ENCODE measurements at regions not wholly inside any gene's neighbourhood (a gene's known extent, or its start where the extent isn't known, plus 50 kb on each side); places are given as distances from the start of the nearest gene placed in this dataset.

DNA sequence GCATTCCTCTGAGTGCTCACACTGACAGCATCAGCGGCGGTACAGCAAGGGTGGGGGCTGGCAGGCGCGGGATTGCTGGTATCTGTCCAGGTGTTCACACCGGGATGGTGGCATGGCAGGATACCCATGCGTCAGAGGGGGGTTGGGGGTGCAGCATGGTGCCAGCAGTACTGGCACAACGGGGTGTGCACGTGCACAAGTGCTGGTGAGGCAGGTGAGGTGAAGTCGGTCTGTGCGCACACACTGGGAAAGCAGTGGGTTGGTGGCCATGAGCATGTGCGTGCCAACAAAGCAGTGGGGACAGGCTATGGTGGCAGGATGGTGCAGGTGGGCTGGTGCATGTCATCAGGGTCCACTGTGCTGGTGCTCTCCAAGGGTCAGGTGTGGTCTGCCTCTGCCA, 819.6 kb upstream of the EDIL3 start:
- H3K27ac Mint-ChIP-seq, result no peak overlapping the region
- no peak for DNase-seq (ENCODE audit: low spot score, unreplicated experiment)
- H3K9me3 Mint-ChIP-seq (ENCODE audit: low read depth), result no peaks in the 10 kb centered on the region
- no peaks in the 10 kb centered on the region for H3K27me3 Mint-ChIP-seq
- no peak overlapping the region for H3K4me3 Mint-ChIP-seq (ENCODE audit: low read depth)
- TF ChIP-seq, protein P1, sequence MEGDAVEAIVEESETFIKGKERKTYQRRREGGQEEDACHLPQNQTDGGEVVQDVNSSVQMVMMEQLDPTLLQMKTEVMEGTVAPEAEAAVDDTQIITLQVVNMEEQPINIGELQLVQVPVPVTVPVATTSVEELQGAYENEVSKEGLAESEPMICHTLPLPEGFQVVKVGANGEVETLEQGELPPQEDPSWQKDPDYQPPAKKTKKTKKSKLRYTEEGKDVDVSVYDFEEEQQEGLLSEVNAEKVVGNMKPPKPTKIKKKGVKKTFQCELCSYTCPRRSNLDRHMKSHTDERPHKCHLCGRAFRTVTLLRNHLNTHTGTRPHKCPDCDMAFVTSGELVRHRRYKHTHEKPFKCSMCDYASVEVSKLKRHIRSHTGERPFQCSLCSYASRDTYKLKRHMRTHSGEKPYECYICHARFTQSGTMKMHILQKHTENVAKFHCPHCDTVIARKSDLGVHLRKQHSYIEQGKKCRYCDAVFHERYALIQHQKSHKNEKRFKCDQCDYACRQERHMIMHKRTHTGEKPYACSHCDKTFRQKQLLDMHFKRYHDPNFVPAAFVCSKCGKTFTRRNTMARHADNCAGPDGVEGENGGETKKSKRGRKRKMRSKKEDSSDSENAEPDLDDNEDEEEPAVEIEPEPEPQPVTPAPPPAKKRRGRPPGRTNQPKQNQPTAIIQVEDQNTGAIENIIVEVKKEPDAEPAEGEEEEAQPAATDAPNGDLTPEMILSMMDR (IDR thresholded peaks at IDR 0.05; ENCODE audit: unreplicated experiment), result no peak
- H3K36me3 Mint-ChIP-seq (ENCODE audit: insufficient read depth), result no peaks in the 10 kb centered on the region
- no peaks in the 10 kb centered on the region for H3K4me1 Mint-ChIP-seq (ENCODE audit: low read depth)

DNA sequence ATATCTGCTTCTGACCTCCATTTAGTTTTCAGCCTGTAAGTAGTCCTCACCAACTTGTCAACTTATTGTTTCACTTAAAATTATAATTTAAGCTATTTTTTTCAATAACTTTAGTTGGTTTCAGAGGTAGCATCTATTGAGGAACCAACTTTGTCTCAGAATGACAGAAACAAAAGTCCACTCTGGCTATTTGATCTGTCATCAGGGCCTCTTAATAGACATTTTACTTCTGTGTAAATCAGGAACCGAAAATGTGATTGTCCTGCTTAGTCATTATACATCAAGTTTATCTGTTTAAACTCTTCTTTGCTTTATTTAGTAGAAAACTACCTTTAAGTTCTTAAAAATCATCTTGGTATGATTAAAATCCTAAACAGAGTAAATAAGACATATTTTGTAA, 820.8 kb upstream of the EDIL3 start:
- Mint-ChIP-seq H3K4me1 (ENCODE audit: low read depth) (no peaks in the 10 kb centered on the region), H3K9me3 (ENCODE audit: low read depth) (no peaks in the 10 kb centered on the region), H3K27me3 (no peaks in the 10 kb centered on the region), H3K27ac (no peak overlapping the region), H3K36me3 (ENCODE audit: insufficient read depth) (no peaks in the 10 kb centered on the region), H3K4me3 (ENCODE audit: low read depth) (no peak overlapping the region)
- TF ChIP-seq, protein P1 (IDR thresholded peaks at IDR 0.05; ENCODE audit: unreplicated experiment), result no peak
- DNase-seq (ENCODE audit: low spot score, unreplicated experiment), result no peak

DNA sequence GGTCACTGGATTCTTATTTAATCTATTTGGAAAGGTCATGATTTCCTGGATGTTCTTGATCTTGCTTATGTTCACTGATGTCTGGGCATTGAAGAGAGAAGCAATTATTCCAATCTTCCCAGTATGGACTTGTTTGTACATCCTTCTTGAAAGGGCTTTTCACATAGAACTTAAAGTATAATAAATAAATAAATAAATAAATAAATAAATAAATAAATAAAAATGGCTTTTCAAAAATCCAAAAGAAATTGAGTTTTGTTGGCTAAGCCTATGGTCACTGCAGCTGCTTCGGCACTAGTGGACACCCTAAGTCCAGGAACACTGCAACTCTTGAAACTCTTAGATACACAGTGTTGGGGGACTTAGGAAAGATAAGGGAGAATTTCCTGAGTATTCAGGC, 840.7 kb upstream of the EDIL3 start:
- TF ChIP-seq, protein P1 (IDR thresholded peaks at IDR 0.05; ENCODE audit: unreplicated experiment), result no peak
- Mint-ChIP-seq H3K36me3 (ENCODE audit: insufficient read depth) (no peaks in the 10 kb centered on the region), H3K9me3 (ENCODE audit: low read depth) (peaks cover 20% of the 10 kb centered on the region), H3K27ac (no peak overlapping the region), H3K4me3 (ENCODE audit: low read depth) (no peak overlapping the region), H3K27me3 (no peaks in the 10 kb centered on the region), H3K4me1 (ENCODE audit: low read depth) (no peaks in the 10 kb centered on the region)
- no peak for DNase-seq (ENCODE audit: low spot score, unreplicated experiment)

DNA sequence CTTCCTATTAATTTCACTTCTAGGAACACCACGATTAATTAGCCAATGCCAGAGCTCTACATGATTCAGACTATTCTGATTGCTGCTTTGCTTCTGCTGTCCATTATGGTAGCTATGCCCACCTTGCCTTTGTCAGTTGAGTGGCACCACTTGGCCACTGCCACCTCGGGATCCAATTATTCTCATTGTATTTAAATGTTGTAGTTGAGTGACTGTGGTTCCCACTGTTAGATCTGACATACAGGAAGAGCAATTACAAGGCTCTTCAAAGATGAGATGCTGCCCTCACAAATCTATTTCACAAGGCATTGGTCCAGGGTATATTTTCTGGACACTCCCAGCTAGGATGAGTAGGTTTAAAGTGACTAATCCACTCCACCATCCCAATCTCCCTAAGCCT, 864.5 kb upstream of the EDIL3 start:
- H3K36me3 Mint-ChIP-seq (ENCODE audit: insufficient read depth), result no peaks in the 10 kb centered on the region
- no peak overlapping the region for H3K27ac Mint-ChIP-seq
- H3K27me3 Mint-ChIP-seq, result no peaks in the 10 kb centered on the region
- H3K4me3 Mint-ChIP-seq (ENCODE audit: low read depth), result no peak overlapping the region
- TF ChIP-seq, protein P1 (IDR thresholded peaks at IDR 0.05; ENCODE audit: unreplicated experiment), result no peak
- H3K9me3 Mint-ChIP-seq (ENCODE audit: low read depth), result peaks cover 13% of the 10 kb centered on the region
- H3K4me1 Mint-ChIP-seq (ENCODE audit: low read depth), result no peaks in the 10 kb centered on the region
- DNase-seq (ENCODE audit: low spot score, unreplicated experiment), result no peak

DNA sequence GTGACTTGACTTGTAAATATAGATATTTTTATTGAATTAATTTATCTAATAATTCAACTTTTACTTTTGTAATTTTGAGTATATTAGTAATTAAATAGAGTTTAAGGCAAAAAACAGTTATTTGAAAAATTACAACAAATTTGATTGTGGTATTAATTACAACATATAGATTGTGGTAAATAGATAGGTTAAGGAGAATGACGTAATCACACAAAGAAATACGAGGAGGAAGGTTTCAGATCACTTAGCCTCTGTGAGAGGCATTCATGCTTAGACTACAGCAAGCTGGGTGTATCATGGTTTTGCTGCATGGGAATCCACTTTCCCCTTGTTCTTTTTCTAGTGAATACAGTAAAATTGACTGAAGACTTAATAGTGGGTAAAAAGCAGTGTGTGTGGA, 878.4 kb upstream of the EDIL3 start:
- TF ChIP-seq, protein P1 (IDR thresholded peaks at IDR 0.05; ENCODE audit: unreplicated experiment), result no peak
- no peak for DNase-seq (ENCODE audit: low spot score, unreplicated experiment)
- no peaks in the 10 kb centered on the region for H3K36me3 Mint-ChIP-seq (ENCODE audit: insufficient read depth)
- peaks cover 4% of the 10 kb centered on the region for H3K4me1 Mint-ChIP-seq (ENCODE audit: low read depth)
- H3K27me3 Mint-ChIP-seq, result no peaks in the 10 kb centered on the region
- H3K4me3 Mint-ChIP-seq (ENCODE audit: low read depth), result no peak overlapping the region
- H3K9me3 Mint-ChIP-seq (ENCODE audit: low read depth), result no peaks in the 10 kb centered on the region
- H3K27ac Mint-ChIP-seq, result no peak overlapping the region

Measured in progenitor cell of endocrine pancreas (in vitro differentiated cells).